VCaP (cell line): ENCODE measurements at regions not wholly inside any gene's neighbourhood (a gene's known extent, or its start where the extent isn't known, plus 50 kb on each side); places are given as distances from the start of the nearest gene placed in this dataset.

Experiments
- H3K27ac ChIP-seq: fragments of 450-650 bp; 2 replicates; pipeline ENCODE4 v1.5.1; 2017
- CTCF ChIP-seq: fragments of 450-650 bp; conservative IDR thresholded peaks from 2 replicates; pipeline ENCODE4 v1.5.1; 2017; ENCODE audit warnings: mild to moderate bottlenecking, moderate library complexity

- no peak for TF ChIP-seq CTCF
- H3K27ac ChIP-seq = no peak overlapping the region
Observed at GRCh38 chr22:27692243-27692642, 109.3 kb downstream of the MN1 start.

GRCh38 chr22:27695925-27696324 lies 105.6 kb downstream of the MN1 start:
- no peak for TF ChIP-seq CTCF
- H3K27ac ChIP-seq = no peak overlapping the region

GRCh38 chr22:27697888-27698287 lies 103.7 kb downstream of the MN1 start:
- no peak for TF ChIP-seq CTCF

More at GRCh38 chr22:27697888-27698287, 103.7 kb downstream of the MN1 start:
- no peak overlapping the region for H3K27ac ChIP-seq
